HEK293T (cell line): ENCODE measurements at regions not wholly inside any gene's neighbourhood (a gene's known extent, or its start where the extent isn't known, plus 50 kb on each side); places are given as distances from the start of the nearest gene placed in this dataset.
A peak's percentile ranks its signal among the peaks of the same experiment; 100 is the strongest.

Experiments
- CTCF ChIA-PET: fragments of 350-600 bp; formaldehyde crosslinking; extraction: SDS; loops from one replicate; lab custom pipeline; 2021; ENCODE audit warnings: antibody characterized with exemption, inconsistent platforms; lab: Yijun Ruan, JAX
- POLR2A ChIA-PET: fragments of 350-600 bp; formaldehyde crosslinking; extraction: SDS; loops from one replicate; lab custom pipeline; 2020; ENCODE audit warnings: antibody characterized with exemption, inconsistent platforms; lab: Yijun Ruan, JAX
- DNase-seq: peaks from one replicate; pipeline ENCODE4 v3.0.0; 2012; ENCODE audit warnings: mixed read lengths; ENCODE audit errors: extremely low spot score
- ARNT ChIP-seq: fragments of 450-650 bp; IDR thresholded peaks from 2 replicates; pipeline ENCODE4 v1.6.1; 2017; ENCODE audit warnings: mild to moderate bottlenecking
- BHLHE40 ChIP-seq: fragments of 450-650 bp; IDR thresholded peaks from 2 replicates; pipeline ENCODE4 v1.6.1; 2016; ENCODE audit warnings: mild to moderate bottlenecking, moderate library complexity, borderline replicate concordance
- CTBP1 ChIP-seq: fragments of 450-650 bp; IDR thresholded peaks from 2 replicates; pipeline ENCODE4 v1.6.1; 2016; ENCODE audit warnings: borderline replicate concordance
- ELF4 ChIP-seq: fragments of 450-650 bp; IDR thresholded peaks from 2 replicates; pipeline ENCODE4 v1.6.1; 2017; ENCODE audit warnings: antibody characterized with exemption
- FOXA1 ChIP-seq: fragments of 450-650 bp; IDR thresholded peaks from 2 replicates; pipeline ENCODE4 v1.6.1; 2016; ENCODE audit warnings: mild to moderate bottlenecking
- FOXK2 ChIP-seq: fragments of 450-650 bp; IDR thresholded peaks from 2 replicates; pipeline ENCODE4 v1.6.1; 2016; ENCODE audit warnings: mild to moderate bottlenecking
- FOXM1 ChIP-seq: fragments of 450-650 bp; IDR thresholded peaks from 2 replicates; pipeline ENCODE4 v1.6.1; 2017; ENCODE audit warnings: mild to moderate bottlenecking, borderline replicate concordance
- HDGF ChIP-seq: fragments of 450-650 bp; IDR thresholded peaks from 2 replicates; pipeline ENCODE4 v1.6.1; 2017; ENCODE audit warnings: antibody characterized with exemption, borderline replicate concordance
- L3MBTL2 ChIP-seq: fragments of 450-650 bp; conservative IDR thresholded peaks from 2 replicates; pipeline ENCODE4 v1.6.1; 2016; ENCODE audit warnings: mild to moderate bottlenecking
- LEF1 ChIP-seq: fragments of 450-650 bp; IDR thresholded peaks from 2 replicates; pipeline ENCODE4 v1.6.1; 2017; ENCODE audit warnings: mild to moderate bottlenecking, borderline replicate concordance
- NFRKB ChIP-seq: fragments of 450-650 bp; IDR thresholded peaks from 2 replicates; pipeline ENCODE4 v1.6.1; 2016; ENCODE audit warnings: mild to moderate bottlenecking, moderate library complexity
- PKNOX1 ChIP-seq: fragments of 450-650 bp; IDR thresholded peaks from 2 replicates; pipeline ENCODE4 v1.6.1; 2016
- SP1 ChIP-seq: fragments of 450-650 bp; IDR thresholded peaks from 2 replicates; pipeline ENCODE4 v1.6.1; 2017
- SUZ12 ChIP-seq: fragments of 450-650 bp; IDR thresholded peaks from 2 replicates; pipeline ENCODE4 v1.6.1; 2016; ENCODE audit warnings: mild to moderate bottlenecking
- TARDBP ChIP-seq: fragments of 450-650 bp; IDR thresholded peaks from 2 replicates; pipeline ENCODE4 v1.6.1; 2016
- ZNF384 ChIP-seq: fragments of 450-650 bp; IDR thresholded peaks from 2 replicates; pipeline ENCODE4 v1.6.1; 2016

- ChIA-PET CTCF (interaction anchor here (0.6 to 2.0 kb wide), 4 partner anchors 19 to 1564 kb away, joined by 3 to 7 read pairs (median 6); no protein-coding TSS in a partner anchor), POLR2A (no interaction called here)
- TF ChIP-seq HDGF, result no peak
- peak; percentile 41 for DNase-seq
Observed at GRCh38 chr11:22920939-22921565, 60.8 kb upstream of the CCDC179 start.

- ChIA-PET POLR2A (no interaction called here), CTCF (no interaction called here)
- no peak for TF ChIP-seq ARNT
- no peak for TF ChIP-seq TARDBP
- TF ChIP-seq ELF4, result no peak
- TF ChIP-seq CTBP1, result no peak
- TF ChIP-seq FOXK2, result no peak
- TF ChIP-seq HDGF, result no peak
- no peak for TF ChIP-seq BHLHE40
- no peak for TF ChIP-seq ZNF384
- TF ChIP-seq NFRKB, result no peak
- TF ChIP-seq FOXM1, result no peak
- no peak for TF ChIP-seq L3MBTL2
- no peak for TF ChIP-seq LEF1
- no peak for TF ChIP-seq SUZ12
- no peak for DNase-seq
Observed at GRCh38 chr11:22922672-22923071, 62.4 kb upstream of the CCDC179 start.

- TF ChIP-seq SP1, result no peak
- ChIA-PET POLR2A (no interaction called here), CTCF (no interaction called here)
- DNase-seq, result no peak
Observed at GRCh38 chr11:22923561-22923960, 63.3 kb upstream of the CCDC179 start.

- POLR2A ChIA-PET, result no interaction called here
- TF ChIP-seq ARNT (no peak), SP1 (no peak), SUZ12 (no peak), CTBP1 (no peak), ELF4 (no peak), HDGF (no peak), NFRKB (no peak), FOXA1 (no peak), FOXK2 (no peak), L3MBTL2 (no peak), LEF1 (no peak), TARDBP (no peak), FOXM1 (no peak)
- no peak for DNase-seq
- CTCF ChIA-PET, result no interaction called here
Observed at GRCh38 chr11:22926341-22926740, 66.1 kb upstream of the CCDC179 start.

GRCh38 chr11:22927793-22928192 lies 67.5 kb upstream of the CCDC179 start:
- TF ChIP-seq L3MBTL2, result no peak
- no peak for DNase-seq
- ChIA-PET CTCF (no interaction called here), POLR2A (no interaction called here)

GRCh38 chr11:22928207-22928917 lies 68.1 kb upstream of the CCDC179 start:
- ChIA-PET CTCF (no interaction called here), POLR2A (no interaction called here)
- no peak for DNase-seq
- TF ChIP-seq BHLHE40 (no peak), PKNOX1 (no peak), FOXA1 (no peak), ZNF384 (no peak), TARDBP (no peak), LEF1 (no peak), ARNT (no peak), FOXM1 (no peak), NFRKB (no peak), HDGF (no peak), SUZ12 (no peak), ELF4 (no peak), SP1 (no peak), CTBP1 (no peak), FOXK2 (no peak), L3MBTL2 (no peak)

- no peak for DNase-seq
- CTCF ChIA-PET, result no interaction called here
- TF ChIP-seq TARDBP (no peak), FOXK2 (no peak), L3MBTL2 (no peak), FOXM1 (no peak), FOXA1 (no peak), PKNOX1 (no peak), HDGF (no peak), CTBP1 (no peak), SP1 (no peak), ARNT (no peak), ZNF384 (no peak), SUZ12 (no peak), NFRKB (no peak), ELF4 (no peak), LEF1 (no peak), BHLHE40 (no peak)
- POLR2A ChIA-PET, result no interaction called here
Observed at GRCh38 chr11:22930816-22931594, 70.7 kb upstream of the CCDC179 start.
